Neuron (in vitro differentiated cells): ENCODE measurements at regions not wholly inside any gene's neighbourhood (a gene's known extent, or its start where the extent isn't known, plus 50 kb on each side); places are given as distances from the start of the nearest gene placed in this dataset.

Experiments
- H2AFZ ChIP-seq: one replicate; pipeline ENCODE4 v1.6.1; 2013; ENCODE audit warnings: low read depth, mild to moderate bottlenecking, inconsistent platforms, low read length, moderate library complexity
- H3K27me3 ChIP-seq: one replicate; pipeline ENCODE4 v1.6.1; 2013; ENCODE audit warnings: low read length; ENCODE audit not compliant: insufficient read depth
- H3K36me3 ChIP-seq: one replicate; pipeline ENCODE4 v1.6.1; 2013; ENCODE audit warnings: low read length; ENCODE audit not compliant: insufficient read depth
- H3K4me1 ChIP-seq: one replicate; pipeline ENCODE4 v1.6.1; 2013; ENCODE audit warnings: low read length; ENCODE audit not compliant: insufficient read depth
- H3K4me3 ChIP-seq: 2 replicates; pipeline ENCODE4 v1.5.1; 2013; ENCODE audit warnings: mild to moderate bottlenecking, low read length, moderate library complexity
- H3K9me3 ChIP-seq: one replicate; pipeline ENCODE4 v1.6.1; 2013; ENCODE audit warnings: low read length

DNA sequence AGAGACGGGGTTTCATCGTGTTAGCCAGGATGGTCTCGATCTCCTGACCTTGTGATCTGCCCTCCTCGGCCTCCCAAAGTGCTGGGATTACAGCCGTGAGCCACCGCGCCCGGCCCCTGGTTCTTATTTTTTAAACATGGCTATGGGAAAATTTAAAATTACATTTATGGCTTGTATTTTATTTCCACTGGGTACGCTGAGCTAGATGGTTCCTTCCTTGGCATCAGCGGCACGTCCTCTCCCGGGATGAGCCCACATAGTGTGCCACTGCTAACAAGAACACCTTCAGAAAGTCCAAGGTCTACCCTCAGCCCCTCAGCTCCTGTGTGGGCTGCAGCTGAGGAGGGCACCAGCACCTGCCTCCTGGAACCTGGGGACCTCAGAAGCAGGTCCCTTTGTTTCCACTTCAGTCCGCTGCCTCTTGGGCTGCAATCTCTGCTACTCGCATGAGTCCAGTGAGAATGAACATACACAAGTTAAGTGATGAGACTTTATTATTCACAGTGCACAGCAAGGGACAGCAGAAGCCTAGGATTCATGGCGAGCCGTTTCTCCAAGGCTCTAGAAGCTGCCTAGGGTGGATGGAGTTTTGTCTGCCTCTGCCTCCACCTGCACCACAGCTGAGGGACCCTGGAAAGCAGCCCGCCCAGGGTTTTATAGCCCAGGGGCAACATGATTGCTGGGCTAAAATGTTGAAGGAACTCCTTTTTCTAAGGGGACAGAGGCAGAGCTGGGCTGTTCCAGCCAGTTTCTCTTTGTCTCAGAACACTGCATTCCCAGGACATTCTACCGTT, 107.5 kb upstream of the TEX51 start:
- H2AFZ ChIP-seq, result no peak overlapping the region
- no peaks in the 10 kb centered on the region for H3K27me3 ChIP-seq
- H3K9me3 ChIP-seq, result no peaks in the 10 kb centered on the region
- no peaks in the 10 kb centered on the region for H3K4me1 ChIP-seq
- no peak overlapping the region for H3K4me3 ChIP-seq
- H3K36me3 ChIP-seq, result no peaks in the 10 kb centered on the region

DNA sequence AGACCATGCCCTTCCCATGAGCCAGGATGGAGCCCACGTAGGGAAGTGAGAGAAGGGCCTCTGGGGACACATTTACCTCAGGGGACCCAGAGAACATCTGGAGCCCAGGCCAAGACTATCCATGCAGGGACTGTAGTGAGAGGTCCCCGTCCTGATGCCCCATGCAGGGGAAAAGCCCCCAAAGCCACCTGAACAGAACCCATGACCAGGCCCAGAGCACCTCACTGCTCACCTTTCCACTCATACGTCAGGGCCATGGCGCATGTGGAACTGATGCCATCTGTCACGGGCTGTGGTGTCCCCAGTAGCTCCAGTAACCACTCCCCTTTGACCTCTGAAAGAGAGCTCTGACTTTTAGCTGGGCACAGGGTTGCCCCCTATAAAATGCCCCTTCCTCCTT, 106.5 kb upstream of the TEX51 start:
- no peaks in the 10 kb centered on the region for H3K9me3 ChIP-seq

DNA sequence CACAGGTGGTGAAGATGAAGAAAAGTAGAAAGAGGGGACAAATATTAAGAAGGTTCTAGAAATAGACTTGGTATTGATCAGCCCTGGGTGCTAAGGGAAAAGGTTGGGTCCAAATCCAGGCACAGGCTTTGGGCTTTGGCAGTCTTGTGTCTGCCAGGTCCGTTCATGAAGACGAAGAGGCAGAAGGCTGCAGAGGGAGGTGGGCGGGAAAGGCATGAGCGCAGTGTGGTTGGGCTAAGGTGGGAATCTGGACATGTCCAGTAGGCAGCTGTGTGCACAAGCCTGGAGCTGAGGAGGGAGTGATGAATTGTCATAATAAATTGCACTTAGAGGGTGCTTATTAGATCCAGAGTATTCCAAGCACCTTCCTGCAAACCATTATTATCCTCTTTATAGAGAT, 105.7 kb upstream of the TEX51 start:
- H2AFZ ChIP-seq, result no peak overlapping the region
- H3K36me3 ChIP-seq, result no peaks in the 10 kb centered on the region
- no peaks in the 10 kb centered on the region for H3K4me1 ChIP-seq
- no peaks in the 10 kb centered on the region for H3K9me3 ChIP-seq
- no peak overlapping the region for H3K4me3 ChIP-seq
- no peaks in the 10 kb centered on the region for H3K27me3 ChIP-seq

More for the DNA sequence above, 106.5 kb upstream of the TEX51 start:
- no peak overlapping the region for H2AFZ ChIP-seq
- no peaks in the 10 kb centered on the region for H3K27me3 ChIP-seq
- no peaks in the 10 kb centered on the region for H3K4me1 ChIP-seq
- H3K4me3 ChIP-seq, result no peak overlapping the region
- no peaks in the 10 kb centered on the region for H3K36me3 ChIP-seq

DNA sequence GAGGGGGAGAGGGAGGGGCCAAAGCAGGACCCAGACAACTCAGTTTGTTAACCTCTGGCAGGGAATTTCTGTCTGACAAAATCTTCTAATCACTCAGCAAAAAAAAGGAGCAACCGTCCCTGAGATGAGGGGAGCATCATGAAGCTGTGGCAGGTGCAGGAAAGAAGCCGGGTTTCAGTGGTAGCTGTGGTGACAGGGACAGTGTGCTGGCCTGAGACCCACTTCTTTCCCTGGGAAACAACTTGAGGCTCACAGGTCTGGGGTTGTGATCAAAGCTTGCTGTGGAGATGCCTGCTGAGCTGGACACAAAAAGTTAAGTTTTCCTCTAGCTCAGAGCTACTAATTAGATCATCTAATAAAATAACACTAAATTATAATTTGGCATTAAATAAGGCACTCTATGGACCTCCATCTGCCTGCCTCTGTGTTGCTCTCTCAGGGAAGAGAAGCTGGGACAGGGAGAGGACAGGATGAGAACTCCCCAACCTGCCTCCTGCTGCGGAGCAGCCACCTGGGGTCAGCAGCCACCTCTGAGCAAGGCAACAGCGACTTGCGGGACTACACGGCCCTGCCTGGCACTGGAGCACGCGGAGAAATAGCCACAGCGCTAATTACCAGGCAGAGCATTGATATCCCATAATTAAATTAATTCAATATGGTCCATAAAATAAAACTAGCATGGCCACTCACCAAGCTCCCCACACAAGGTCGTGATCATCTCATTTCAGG, 104.6 kb upstream of the TEX51 start:
- Histone ChIP-seq H3K4me3 (no peak overlapping the region), H3K4me1 (no peaks in the 10 kb centered on the region), H3K36me3 (no peaks in the 10 kb centered on the region), H2AFZ (no peak overlapping the region), H3K27me3 (no peaks in the 10 kb centered on the region), H3K9me3 (no peaks in the 10 kb centered on the region)

DNA sequence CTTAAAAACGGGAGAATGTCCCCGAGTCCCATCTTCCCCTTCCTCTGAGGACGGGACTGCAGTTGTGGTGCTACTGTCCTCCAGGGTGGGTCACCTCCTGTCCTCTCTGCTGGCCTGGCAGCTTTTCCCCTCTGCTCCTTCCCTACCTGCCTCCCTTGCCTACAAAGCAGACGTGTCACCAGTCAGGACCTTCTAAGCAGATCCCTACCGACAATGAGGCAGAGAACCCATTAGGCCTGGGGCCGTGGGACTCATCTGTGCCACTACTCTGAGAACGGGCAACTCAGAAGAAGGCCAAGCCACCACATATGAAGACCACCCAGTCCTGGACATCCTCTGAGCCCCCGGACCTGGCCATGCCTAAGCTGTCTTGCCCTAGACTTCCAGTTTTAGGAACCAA, 103.0 kb upstream of the TEX51 start:
- Histone ChIP-seq H3K36me3 (no peaks in the 10 kb centered on the region), H3K4me1 (no peaks in the 10 kb centered on the region), H2AFZ (no peak overlapping the region), H3K27me3 (no peaks in the 10 kb centered on the region), H3K4me3 (no peak overlapping the region), H3K9me3 (no peaks in the 10 kb centered on the region)

DNA sequence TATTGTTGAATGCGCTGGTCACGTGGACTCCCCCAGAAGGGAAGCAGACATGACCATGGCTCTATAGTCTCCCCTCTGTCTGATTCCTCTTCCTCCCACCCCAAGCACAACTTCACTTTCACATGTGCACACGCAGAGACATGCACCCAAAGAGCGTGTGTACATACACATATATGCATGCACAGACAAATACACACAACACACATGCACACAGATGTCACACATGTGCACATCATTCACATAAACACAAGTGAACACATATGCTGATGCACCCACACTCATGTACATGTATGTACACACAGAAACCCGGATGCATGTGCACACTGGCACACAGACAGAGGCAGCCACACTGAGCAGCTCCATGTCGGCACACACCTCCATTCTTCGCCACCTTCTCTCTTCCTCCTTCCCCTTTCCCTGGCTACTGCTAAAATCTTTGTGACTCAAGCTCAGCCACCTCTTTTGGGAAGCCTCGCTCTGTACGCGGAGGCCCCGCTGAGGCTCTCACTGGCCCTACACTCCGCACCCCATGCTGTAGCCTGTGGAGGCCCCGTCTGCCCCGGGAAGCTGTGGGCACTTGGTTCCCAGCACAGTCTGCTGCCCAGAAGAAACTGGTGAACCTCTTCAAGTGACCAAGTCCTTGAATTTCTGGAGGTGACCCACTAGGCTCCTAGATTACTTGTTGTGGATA, 101.6 kb upstream of the TEX51 start:
- H3K4me1 ChIP-seq, result no peaks in the 10 kb centered on the region
- H3K27me3 ChIP-seq, result no peaks in the 10 kb centered on the region

DNA sequence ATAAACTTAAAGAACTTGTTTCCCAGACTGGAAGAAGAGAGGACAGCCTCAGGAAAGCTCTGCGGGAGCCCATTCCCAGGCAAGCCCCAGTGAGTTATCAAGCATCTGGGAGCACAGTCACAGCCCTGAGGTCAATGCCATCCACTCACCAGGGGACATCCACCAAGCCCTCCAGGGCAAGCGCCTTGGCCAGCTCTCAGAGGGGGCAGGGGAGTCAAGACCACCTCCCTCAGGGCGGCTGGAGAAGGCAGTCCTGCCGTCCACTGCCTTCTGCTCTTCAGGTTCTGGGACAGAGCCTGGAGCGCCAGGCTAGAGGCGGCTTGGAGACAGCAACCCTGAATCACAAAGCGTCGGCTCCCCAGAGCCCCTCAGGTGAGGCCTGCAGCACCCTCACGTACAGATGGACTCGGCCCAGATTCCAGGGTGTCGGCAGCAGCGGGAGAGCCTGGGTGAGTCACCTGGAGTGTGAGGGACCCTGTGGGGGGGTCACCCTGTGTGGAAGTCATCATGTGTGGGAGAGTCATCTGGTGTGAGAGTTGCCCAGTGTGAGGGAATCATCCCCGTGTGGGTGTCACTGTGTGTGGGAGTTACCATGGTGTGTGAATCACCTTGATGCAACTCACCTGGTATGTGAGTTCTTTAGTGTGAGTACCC, 100.9 kb upstream of the TEX51 start:
- no peaks in the 10 kb centered on the region for H3K4me1 ChIP-seq
- no peaks in the 10 kb centered on the region for H3K9me3 ChIP-seq
- no peaks in the 10 kb centered on the region for H3K36me3 ChIP-seq
- H2AFZ ChIP-seq, result no peak overlapping the region
- H3K27me3 ChIP-seq, result no peaks in the 10 kb centered on the region
- H3K4me3 ChIP-seq, result no peak overlapping the region

More for the DNA sequence above, 101.6 kb upstream of the TEX51 start:
- Histone ChIP-seq H2AFZ (no peak overlapping the region), H3K9me3 (no peaks in the 10 kb centered on the region), H3K4me3 (no peak overlapping the region), H3K36me3 (no peaks in the 10 kb centered on the region)

DNA sequence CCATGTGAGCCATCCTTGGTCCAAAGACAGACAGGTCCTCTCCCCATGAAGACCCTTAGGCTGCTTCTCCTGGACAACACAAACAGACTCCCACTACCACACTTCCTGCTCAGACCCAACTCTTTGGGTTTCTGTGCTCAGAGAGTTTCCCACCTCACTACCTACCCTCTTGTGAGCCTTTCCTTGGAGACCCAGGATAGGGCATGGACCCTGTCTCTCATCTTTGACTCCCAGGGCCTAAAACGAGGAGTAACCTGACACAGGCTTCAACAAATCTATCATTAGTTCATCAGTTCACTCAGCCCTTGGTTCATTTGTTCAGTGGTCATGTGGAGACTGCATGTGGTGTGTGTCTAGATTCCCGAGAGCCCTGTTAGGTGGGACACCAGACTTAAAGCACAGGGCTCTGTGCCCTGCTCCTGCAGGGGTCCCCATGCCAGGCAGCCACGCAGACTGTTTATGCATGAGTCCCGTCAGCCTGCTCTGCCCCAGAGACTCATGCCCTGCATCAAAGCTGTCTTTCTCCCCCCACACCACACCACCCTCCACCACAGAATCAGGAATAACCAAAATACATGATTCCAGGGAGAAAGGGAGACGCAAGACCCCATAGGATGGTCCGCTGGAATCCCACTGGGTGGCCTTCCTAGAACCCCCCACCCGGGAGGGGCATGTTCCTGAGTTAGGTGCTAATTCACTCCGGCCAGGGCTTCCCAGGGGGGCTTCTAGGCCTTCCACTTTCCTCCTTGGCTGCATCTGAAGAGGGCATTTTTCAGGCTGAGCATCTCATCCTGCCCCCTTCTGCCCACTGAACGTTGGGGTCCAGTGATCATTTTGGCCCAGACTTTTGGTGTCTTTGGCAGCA, 100.2 kb upstream of the TEX51 start:
- Histone ChIP-seq H3K27me3 (no peaks in the 10 kb centered on the region), H3K36me3 (no peaks in the 10 kb centered on the region), H3K4me3 (no peak overlapping the region), H2AFZ (no peak overlapping the region), H3K4me1 (no peaks in the 10 kb centered on the region), H3K9me3 (no peaks in the 10 kb centered on the region)

DNA sequence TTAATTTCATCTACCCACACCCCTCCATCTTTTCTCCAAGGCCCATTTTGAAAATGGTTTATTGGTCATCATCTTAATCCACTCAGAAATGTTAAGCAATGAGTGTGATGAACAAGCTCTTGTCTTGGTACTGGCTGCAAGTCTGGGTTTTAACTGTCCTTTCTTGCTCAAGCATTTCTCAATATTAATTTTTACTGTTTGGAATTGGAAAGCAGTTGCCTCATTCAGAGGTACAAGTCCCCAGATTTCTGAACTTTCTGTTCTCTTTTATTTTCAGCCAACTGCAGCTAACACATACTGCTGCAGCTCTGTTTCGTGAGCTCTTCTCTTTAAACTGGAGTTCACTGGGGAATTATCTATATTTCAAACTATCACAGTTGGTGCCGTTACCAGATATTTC, 99.4 kb upstream of the TEX51 start:
- Histone ChIP-seq H3K9me3 (no peaks in the 10 kb centered on the region), H2AFZ (no peak overlapping the region), H3K36me3 (no peaks in the 10 kb centered on the region), H3K4me1 (no peaks in the 10 kb centered on the region), H3K4me3 (no peak overlapping the region), H3K27me3 (no peaks in the 10 kb centered on the region)

DNA sequence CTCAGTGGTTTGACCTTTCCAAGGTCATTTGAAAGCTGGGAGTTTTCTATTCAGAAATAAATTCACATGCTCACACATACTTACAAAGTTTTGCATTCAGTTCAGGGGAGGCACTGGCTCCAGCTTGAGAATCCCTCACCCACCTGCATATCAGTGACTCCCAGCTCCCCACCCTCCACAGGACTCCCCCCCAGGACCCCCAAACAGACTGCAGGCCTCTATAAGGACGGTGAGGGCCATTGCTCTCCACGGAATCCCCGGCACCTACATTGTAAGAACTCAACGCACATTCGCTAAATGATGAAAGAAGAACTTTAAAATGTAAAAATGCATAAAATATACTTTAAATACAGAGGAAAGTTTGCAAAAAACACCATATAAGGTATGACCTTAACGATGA, 97.2 kb upstream of the TEX51 start:
- Histone ChIP-seq H3K36me3 (no peaks in the 10 kb centered on the region), H3K4me1 (no peaks in the 10 kb centered on the region), H3K9me3 (no peaks in the 10 kb centered on the region), H3K27me3 (no peaks in the 10 kb centered on the region), H2AFZ (no peak overlapping the region), H3K4me3 (no peak overlapping the region)

DNA sequence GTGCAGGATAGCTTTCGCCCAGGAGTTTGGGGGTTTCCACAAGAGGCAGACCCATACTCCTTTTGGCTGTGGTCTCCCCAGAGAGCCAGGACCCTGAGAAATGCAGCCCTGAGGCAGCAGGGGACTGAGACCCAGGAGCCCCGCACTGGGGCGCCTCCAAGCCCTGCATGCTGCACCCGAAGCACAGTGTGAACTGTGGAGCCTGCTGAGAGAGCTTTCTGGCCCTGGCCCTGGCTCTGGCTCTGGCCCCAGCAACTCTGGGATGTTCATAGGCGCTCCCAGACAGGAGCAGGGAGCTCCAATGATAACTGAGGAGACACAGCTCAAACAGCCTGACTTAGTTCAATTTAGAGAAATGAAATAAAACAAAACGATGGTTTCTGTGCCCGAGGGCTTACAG, 96.4 kb upstream of the TEX51 start:
- no peak overlapping the region for H2AFZ ChIP-seq
- no peaks in the 10 kb centered on the region for H3K27me3 ChIP-seq
- no peaks in the 10 kb centered on the region for H3K36me3 ChIP-seq
- no peaks in the 10 kb centered on the region for H3K4me1 ChIP-seq
- H3K9me3 ChIP-seq, result no peaks in the 10 kb centered on the region
- H3K4me3 ChIP-seq, result no peak overlapping the region

DNA sequence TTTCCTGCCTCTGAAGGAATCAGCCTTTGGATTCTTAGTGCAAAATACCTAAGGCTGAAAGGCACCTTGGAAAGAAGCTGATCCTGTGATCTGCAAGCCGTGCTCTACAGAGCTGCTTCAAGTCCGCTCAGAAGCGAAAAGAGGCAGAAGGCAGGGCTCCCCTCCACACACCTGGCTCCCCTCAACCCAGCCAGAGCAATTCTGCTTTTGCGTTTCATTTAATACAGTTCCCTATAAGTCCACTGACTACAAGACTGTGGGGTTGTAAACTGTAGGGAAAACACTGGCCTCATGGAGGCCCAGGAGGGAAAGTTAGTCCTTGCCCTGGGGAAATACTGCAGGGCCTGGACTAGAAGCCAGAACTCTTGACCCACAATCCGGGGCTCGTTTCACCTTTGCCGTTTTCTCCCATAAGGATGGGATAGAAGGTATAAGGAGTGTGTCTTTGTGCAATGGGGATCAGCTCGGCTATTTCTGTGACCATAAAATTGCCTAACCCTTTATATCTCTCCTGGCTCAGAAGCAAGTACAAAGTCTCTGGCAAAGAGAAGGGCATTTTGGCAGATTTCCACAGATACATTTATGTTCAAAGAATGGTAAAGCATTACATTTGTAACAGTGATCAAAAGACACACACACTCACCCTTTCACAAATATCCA, 95.8 kb upstream of the TEX51 start:
- Histone ChIP-seq H3K4me3 (no peak overlapping the region), H3K27me3 (no peaks in the 10 kb centered on the region), H3K9me3 (no peaks in the 10 kb centered on the region), H3K4me1 (no peaks in the 10 kb centered on the region), H3K36me3 (no peaks in the 10 kb centered on the region), H2AFZ (no peak overlapping the region)
